ENCODE measurements at regions not wholly inside any gene's neighbourhood (a gene's known extent, or its start where the extent isn't known, plus 50 kb on each side); places are given as distances from the start of the nearest gene placed in this dataset.

- no peak for TF ChIP-seq CTCF (IDR thresholded peaks at IDR 0.05; ENCODE audit: insufficient read depth in 1 of 2, low read depth in 1 of 2, low read length in 1 of 2, severe bottlenecking in 1 of 2, unreplicated experiment in 1 of 2)
- Mint-ChIP-seq H3K27me3 (ENCODE audit: insufficient read depth, unreplicated experiment) (peaks cover 4% of the 10 kb centered on the region), H3K4me1 (ENCODE audit: low read depth, unreplicated experiment) (peaks cover 6% of the 10 kb centered on the region), H3K36me3 (ENCODE audit: insufficient read depth, unreplicated experiment) (no peaks in the 10 kb centered on the region), H3K9me3 (ENCODE audit: unreplicated experiment) (no peaks in the 10 kb centered on the region), H3K4me3 (ENCODE audit: unreplicated experiment) (no peak overlapping the region), H3K27ac (ENCODE audit: unreplicated experiment) (no peak overlapping the region)
- Histone ChIP-seq H3K9me3 (peaks cover 9% of the 10 kb centered on the region; the same call in 1 of the 2 replicates), H3K36me3 (ENCODE audit: control insufficient read depth, insufficient read depth, low read length) (no peaks in the 10 kb centered on the region), H3K4me1 (no peaks in the 10 kb centered on the region), H3K27me3 (replicated peaks; ENCODE audit: control insufficient read depth, insufficient read depth, low read length) (no peaks in the 10 kb centered on the region), H3K4me3 (ENCODE audit: low read depth, low read length) (no peak overlapping the region)
- CTCF ChIA-PET: no interaction called here
- intact Hi-C loops (cut with micrococcal nuclease; ENCODE audit: unreplicated experiment): no loop called here
- no peak for DNase-seq
- POLR2A ChIA-PET: no interaction called here
- no TSS peak for BruUV-seq (replicated peaks)
Observed at GRCh38 chr12:113634474-113634873, 162.8 kb upstream of the LHX5 start.

- Histone ChIP-seq H3K9me3 (peaks cover 9% of the 10 kb centered on the region; the same call in 1 of the 2 replicates), H3K4me1 (no peaks in the 10 kb centered on the region), H3K4me3 (ENCODE audit: low read depth, low read length) (no peak overlapping the region), H3K27me3 (replicated peaks; ENCODE audit: control insufficient read depth, insufficient read depth, low read length) (no peaks in the 10 kb centered on the region), H3K36me3 (ENCODE audit: control insufficient read depth, insufficient read depth, low read length) (no peaks in the 10 kb centered on the region)
- Mint-ChIP-seq H3K4me3 (ENCODE audit: unreplicated experiment) (no peak overlapping the region), H3K27ac (ENCODE audit: unreplicated experiment) (no peak overlapping the region), H3K27me3 (ENCODE audit: insufficient read depth, unreplicated experiment) (peaks cover 4% of the 10 kb centered on the region), H3K9me3 (ENCODE audit: unreplicated experiment) (no peaks in the 10 kb centered on the region), H3K36me3 (ENCODE audit: insufficient read depth, unreplicated experiment) (no peaks in the 10 kb centered on the region), H3K4me1 (ENCODE audit: low read depth, unreplicated experiment) (peaks cover 6% of the 10 kb centered on the region)
- no peak for TF ChIP-seq CTCF (IDR thresholded peaks at IDR 0.05; ENCODE audit: insufficient read depth in 1 of 2, low read depth in 1 of 2, low read length in 1 of 2, severe bottlenecking in 1 of 2, unreplicated experiment in 1 of 2)
- intact Hi-C loops (cut with micrococcal nuclease; ENCODE audit: unreplicated experiment): no loop called here
- ChIA-PET POLR2A (no interaction called here), CTCF (no interaction called here)
- DNase-seq: no peak
- no TSS peak for BruUV-seq (replicated peaks)
Observed at GRCh38 chr12:113633678-113634332, 162.1 kb upstream of the LHX5 start.

GRCh38 chr12:113630625-113631024, 159.0 kb upstream of the LHX5 start:
- no peak overlapping the region for H3K4me3 Mint-ChIP-seq (ENCODE audit: unreplicated experiment)
- H3K27me3 ChIP-seq (replicated peaks; ENCODE audit: control insufficient read depth, insufficient read depth, low read length): no peaks in the 10 kb centered on the region
- peaks cover 2% of the 10 kb centered on the region for H3K27me3 Mint-ChIP-seq (ENCODE audit: insufficient read depth, unreplicated experiment)
- no peaks in the 10 kb centered on the region for H3K36me3 ChIP-seq (ENCODE audit: control insufficient read depth, insufficient read depth, low read length)
- TF ChIP-seq CTCF (IDR thresholded peaks at IDR 0.05; ENCODE audit: insufficient read depth in 1 of 2, low read depth in 1 of 2, low read length in 1 of 2, severe bottlenecking in 1 of 2, unreplicated experiment in 1 of 2): no peak
- no peak for DNase-seq
- ChIA-PET POLR2A (no interaction called here), CTCF (no interaction called here)
- H3K4me1 ChIP-seq: no peaks in the 10 kb centered on the region
- no peaks in the 10 kb centered on the region for H3K36me3 Mint-ChIP-seq (ENCODE audit: insufficient read depth, unreplicated experiment)
- H3K4me3 ChIP-seq (ENCODE audit: low read depth, low read length): no peak overlapping the region
- peaks cover 9% of the 10 kb centered on the region; the same call in 1 of the 2 replicates for H3K9me3 ChIP-seq
- intact Hi-C loops (cut with micrococcal nuclease; ENCODE audit: unreplicated experiment): no loop called here
- H3K27ac Mint-ChIP-seq (ENCODE audit: unreplicated experiment): no peak overlapping the region
- BruUV-seq (replicated peaks): no TSS peak
- no peaks in the 10 kb centered on the region for H3K4me1 Mint-ChIP-seq (ENCODE audit: low read depth, unreplicated experiment)
- H3K9me3 Mint-ChIP-seq (ENCODE audit: unreplicated experiment): no peaks in the 10 kb centered on the region

All from Caco-2 (cell line).